ENCODE measurements at regions not wholly inside any gene's neighbourhood (a gene's known extent, or its start where the extent isn't known, plus 50 kb on each side); places are given as distances from the start of the nearest gene placed in this dataset.

DNA sequence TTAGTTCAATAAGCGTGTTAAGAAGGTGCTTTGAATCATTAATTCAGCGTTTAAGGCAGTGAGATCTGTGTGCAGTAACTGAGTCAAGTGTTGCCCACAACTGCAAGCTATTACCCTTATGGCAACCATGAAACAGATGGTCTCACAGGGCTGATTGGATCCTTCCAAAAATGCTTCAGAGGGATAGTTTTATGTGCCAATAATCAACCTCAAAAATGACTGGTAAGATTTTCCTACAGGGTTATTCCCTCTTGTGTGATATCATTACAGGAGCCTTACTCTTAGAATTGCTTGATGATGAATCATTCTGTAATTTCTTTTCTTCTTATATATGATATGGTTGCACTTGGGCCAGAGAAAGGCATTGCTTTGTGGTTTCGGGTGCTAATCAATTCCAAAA lies 1299.2 kb upstream of the ATXN8OS start:
- no peak overlapping the region for H3K4me3 ChIP-seq (ENCODE audit: low read length)
- TF ChIP-seq, protein P1, sequence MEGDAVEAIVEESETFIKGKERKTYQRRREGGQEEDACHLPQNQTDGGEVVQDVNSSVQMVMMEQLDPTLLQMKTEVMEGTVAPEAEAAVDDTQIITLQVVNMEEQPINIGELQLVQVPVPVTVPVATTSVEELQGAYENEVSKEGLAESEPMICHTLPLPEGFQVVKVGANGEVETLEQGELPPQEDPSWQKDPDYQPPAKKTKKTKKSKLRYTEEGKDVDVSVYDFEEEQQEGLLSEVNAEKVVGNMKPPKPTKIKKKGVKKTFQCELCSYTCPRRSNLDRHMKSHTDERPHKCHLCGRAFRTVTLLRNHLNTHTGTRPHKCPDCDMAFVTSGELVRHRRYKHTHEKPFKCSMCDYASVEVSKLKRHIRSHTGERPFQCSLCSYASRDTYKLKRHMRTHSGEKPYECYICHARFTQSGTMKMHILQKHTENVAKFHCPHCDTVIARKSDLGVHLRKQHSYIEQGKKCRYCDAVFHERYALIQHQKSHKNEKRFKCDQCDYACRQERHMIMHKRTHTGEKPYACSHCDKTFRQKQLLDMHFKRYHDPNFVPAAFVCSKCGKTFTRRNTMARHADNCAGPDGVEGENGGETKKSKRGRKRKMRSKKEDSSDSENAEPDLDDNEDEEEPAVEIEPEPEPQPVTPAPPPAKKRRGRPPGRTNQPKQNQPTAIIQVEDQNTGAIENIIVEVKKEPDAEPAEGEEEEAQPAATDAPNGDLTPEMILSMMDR (IDR thresholded peaks at IDR 0.05; ENCODE audit: insufficient read depth, low read depth, low read length, missing control alignments), result no peak
- no peak for DNase-seq (ENCODE audit: low read depth)

DNA sequence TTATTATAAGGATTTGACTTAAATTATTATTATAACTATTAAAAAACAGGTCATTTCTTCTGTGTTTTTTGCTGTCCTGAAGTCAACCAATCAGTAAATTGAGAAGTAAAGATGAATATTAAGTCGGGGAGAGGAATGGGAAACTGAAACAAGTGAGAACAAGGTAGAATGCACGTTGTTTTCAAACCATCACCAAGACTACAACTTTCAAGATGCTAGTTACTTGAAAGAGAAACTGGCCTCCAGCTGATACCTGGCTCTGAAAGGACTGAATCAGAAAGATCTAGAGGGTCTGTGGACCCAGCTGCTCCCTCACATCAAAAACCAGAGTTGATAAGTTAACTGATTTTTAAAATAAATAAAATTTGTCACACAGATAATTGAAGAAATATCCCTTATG lies 1301.5 kb upstream of the ATXN8OS start:
- no peak overlapping the region for H3K4me3 ChIP-seq (ENCODE audit: low read length)
- TF ChIP-seq, protein P1 (IDR thresholded peaks at IDR 0.05; ENCODE audit: insufficient read depth, low read depth, low read length, missing control alignments), result no peak
- no peak for DNase-seq (ENCODE audit: low read depth)

DNA sequence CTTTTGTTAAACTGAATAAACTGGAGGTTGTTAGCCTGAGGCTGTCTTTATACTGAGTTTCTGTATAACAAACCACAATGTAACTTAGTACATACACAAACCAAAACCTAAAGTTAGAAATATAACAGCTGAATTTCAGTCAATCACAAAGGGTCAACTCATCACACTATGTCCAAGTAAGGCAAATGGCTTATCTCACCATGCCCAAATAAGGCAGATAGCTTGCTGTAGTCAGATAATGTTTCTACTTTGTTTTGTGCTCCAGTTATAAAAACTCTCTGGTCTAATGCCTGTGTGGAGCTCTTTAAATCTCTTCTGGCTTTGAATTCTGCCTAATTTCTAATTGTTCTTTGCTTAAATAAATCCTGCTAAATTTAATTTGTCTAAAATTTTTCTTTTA lies 1323.4 kb upstream of the ATXN8OS start:
- DNase-seq (ENCODE audit: low read depth), result no peak
- no peak overlapping the region for H3K4me3 ChIP-seq (ENCODE audit: low read length)
- TF ChIP-seq, protein P1 (IDR thresholded peaks at IDR 0.05; ENCODE audit: insufficient read depth, low read depth, low read length, missing control alignments), result no peak

DNA sequence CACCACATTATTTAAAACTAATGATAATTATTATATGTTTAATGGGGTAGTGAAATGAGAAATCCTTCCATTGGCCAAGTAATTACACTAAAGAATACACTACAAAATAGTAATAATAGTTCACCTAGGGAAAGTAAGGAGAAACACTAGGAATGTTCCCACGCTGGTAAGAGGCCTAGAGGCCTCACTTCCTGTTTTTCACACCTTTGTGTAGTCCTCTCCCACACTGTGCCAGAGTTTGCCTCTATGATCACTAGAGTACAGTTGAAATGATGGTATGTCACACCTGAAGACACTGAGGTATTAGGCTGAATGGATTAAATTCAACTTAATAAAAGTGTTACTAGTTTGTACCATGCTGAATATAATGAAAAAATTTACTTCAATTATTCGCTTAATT lies 1348.0 kb upstream of the ATXN8OS start:
- DNase-seq (ENCODE audit: low read depth), result no peak
- TF ChIP-seq, protein P1 (IDR thresholded peaks at IDR 0.05; ENCODE audit: insufficient read depth, low read depth, low read length, missing control alignments), result no peak
- H3K4me3 ChIP-seq (ENCODE audit: low read length), result no peak overlapping the region

DNA sequence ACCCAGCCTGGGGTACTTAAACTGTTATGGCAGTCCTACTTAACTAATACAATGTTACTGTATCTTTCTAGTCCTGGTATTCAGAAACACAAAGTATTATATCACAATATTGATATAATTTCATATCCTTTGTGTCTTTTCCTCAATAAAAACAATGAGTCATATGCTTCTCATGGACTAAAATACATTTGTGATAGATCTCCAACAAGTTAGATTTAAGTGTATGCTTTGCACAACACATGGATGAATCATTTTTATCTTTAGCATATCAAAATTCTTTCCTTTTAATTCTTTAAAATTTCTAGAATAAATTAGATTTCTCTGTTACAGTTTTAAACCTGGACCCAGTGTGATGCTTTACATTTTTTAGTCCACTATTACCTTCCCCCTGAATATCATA lies 1357.8 kb upstream of the ATXN8OS start:
- no peak for DNase-seq (ENCODE audit: low read depth)
- H3K4me3 ChIP-seq (ENCODE audit: low read length), result no peak overlapping the region

DNA sequence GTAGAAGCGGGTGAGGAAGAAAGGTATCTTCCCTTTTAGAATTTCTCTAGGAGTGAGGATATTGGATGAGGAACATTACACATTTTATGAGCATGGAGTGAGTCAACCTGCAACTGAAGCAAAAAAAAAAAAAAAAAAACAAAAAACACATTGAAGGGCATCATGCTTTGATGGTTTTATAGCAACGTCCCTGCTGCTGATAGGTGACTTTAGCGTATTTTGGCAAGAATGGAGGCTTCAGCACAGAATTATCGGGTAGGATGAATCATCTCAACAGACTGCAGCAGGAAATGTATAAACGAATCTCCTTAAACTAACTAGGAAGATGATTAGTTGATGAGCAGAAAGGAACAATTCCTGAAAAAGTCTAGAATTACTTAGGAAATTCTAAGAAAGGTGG lies 1359.6 kb upstream of the ATXN8OS start:
- DNase-seq (ENCODE audit: low read depth), result no peak
- TF ChIP-seq, protein P1 (IDR thresholded peaks at IDR 0.05; ENCODE audit: insufficient read depth, low read depth, low read length, missing control alignments), result no peak
- H3K4me3 ChIP-seq (ENCODE audit: low read length), result no peak overlapping the region

More for the DNA sequence above, 1357.8 kb upstream of the ATXN8OS start:
- TF ChIP-seq, protein P1 (IDR thresholded peaks at IDR 0.05; ENCODE audit: insufficient read depth, low read depth, low read length, missing control alignments), result no peak

DNA sequence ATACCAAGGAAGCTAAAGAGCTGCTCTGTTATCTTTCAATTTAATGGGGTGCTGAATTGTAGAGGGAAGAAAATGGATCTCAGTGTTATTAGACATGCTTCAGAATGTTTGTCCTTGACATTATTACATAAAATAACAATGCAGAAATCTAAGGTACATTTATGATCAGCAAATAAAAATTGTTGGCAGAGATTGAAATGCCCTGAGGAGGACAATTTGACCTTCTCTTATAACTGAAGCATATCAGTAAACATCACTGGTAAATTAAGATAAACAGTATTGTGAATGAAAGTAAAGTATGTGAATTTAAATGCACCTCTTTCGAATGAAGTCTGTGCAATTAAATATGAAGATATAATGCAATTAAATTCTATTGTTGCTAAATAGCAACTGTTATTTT lies 1362.1 kb upstream of the ATXN8OS start:
- no peak overlapping the region for H3K4me3 ChIP-seq (ENCODE audit: low read length)
- DNase-seq (ENCODE audit: low read depth), result no peak
- TF ChIP-seq, protein P1 (IDR thresholded peaks at IDR 0.05; ENCODE audit: insufficient read depth, low read depth, low read length, missing control alignments), result no peak

Data from epithelial cell of esophagus (primary cell).